ENCODE measurements at regions not wholly inside any gene's neighbourhood (a gene's known extent, or its start where the extent isn't known, plus 50 kb on each side); places are given as distances from the start of the nearest gene placed in this dataset.

DNA sequence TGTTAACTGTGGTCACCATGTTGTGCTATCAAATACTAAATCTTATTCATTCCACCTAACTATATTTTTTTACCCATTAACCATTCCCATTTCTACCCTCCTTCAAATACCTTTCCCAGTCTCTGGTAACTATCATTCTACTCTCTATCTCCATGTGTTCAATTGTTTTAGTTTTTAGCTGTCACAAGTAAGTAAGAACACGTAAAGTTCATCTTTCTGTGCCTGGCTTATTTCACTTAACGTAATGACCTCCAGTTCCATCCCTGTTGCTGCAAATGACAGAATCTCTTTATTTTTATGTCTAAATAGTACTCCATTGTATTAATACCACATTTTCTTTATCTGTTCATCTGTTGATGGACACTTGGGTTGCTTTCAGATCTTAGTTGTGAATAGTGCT, 485.1 kb upstream of the CD180 start:
- DNase-seq (no peak), ATAC-seq (no peak)
- WGBS = 95% methylated on average over 2 of the region's 2 CpGs
- Histone ChIP-seq H3K4me1 (ENCODE audit: control insufficient read depth, insufficient read depth, low read length) (no peaks in the 10 kb centered on the region), H3K27me3 (ENCODE audit: control insufficient read depth, insufficient read depth) (no peaks in the 10 kb centered on the region), H3K9me3 (ENCODE audit: control insufficient read depth, low read length) (no peaks in the 10 kb centered on the region), H3K4me3 (ENCODE audit: low read length) (no peak overlapping the region), H3K27ac (ENCODE audit: low read length) (no peak overlapping the region)
- intact Hi-C loops (cut with DNase I) = no loop called here

DNA sequence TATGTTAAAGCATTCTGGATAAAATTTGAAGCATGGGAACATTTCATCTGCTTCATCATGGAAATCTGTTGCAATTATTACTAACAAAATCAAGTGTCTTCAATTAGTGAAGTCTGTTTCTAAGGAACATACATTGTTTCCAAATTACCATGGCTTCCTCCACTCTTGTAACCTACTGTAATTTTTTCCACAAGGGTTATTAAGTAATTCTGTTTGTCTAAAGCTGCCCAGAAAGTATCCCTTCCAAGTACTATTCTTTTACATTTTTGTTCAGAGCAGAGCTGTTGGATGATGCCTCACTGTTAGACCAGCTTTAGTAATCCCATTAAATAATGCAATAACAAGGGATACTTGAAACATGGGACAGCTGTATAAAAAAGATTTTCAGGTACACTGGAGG, 483.5 kb upstream of the CD180 start:
- no peak for DNase-seq
- Histone ChIP-seq H3K27ac (ENCODE audit: low read length) (no peak overlapping the region), H3K27me3 (ENCODE audit: control insufficient read depth, insufficient read depth) (no peaks in the 10 kb centered on the region), H3K4me1 (ENCODE audit: control insufficient read depth, insufficient read depth, low read length) (no peaks in the 10 kb centered on the region), H3K4me3 (ENCODE audit: low read length) (no peak overlapping the region), H3K9me3 (ENCODE audit: control insufficient read depth, low read length) (no peaks in the 10 kb centered on the region)
- intact Hi-C loops (cut with DNase I) = no loop called here
- ATAC-seq = peak in 1 of 2 donors; percentile 62

DNA sequence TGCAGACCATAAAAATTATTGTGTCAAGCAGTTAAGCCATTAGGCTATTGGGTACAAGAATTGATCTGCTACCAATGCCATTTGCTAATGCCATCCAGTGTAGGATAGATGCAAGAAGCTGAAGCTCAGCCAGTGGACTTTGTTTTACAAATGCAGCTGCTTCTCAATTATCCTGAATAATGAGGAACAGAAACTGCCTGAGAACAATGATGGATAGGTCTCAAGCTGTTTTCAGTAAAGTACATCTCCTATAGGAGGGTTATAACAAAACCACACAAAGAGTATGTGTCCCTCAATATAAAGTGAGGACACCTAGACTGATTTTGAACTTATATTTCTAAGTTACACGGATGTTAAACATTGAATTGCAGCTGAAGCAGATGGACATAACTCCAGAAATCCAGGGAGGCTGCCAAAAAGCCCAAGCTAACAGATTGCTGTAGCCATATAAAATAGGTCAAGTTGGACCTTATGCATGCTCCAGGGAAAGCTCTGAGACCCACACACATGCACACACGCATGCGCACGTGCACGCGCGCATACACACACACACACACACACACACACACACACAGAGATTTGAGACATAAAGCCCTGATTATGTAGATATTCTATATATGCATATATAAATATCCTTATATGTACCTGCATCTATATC, 482.7 kb upstream of the CD180 start:
- intact Hi-C loops (cut with DNase I) = loop anchor here in 1 of 4 donors (5.0 kb wide), 1 partner anchor 123 kb away; no protein-coding TSS in a partner anchor
- no peak overlapping the region for H3K4me3 ChIP-seq (ENCODE audit: low read length)

DNA sequence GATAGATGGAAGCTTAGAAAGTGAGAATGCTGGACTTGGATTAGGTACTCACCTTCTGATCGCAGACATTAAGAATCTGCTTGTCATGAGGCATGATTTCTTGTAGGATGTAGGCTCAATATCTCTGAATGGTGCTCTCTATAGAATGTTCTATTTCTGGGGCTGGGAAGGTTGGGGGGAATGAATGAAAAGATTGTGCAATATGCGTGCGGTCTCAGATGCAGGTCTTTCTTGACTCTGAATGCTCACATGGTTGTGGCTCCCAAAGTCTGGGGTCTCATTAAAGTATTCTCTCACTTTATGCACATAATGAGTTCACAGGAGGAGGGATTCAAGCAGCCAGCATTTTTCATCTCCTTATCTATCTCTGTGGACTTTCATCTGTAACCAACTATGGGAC, 482.0 kb upstream of the CD180 start:
- no peak for ATAC-seq
- H3K27ac ChIP-seq (ENCODE audit: low read length) = no peak overlapping the region
- intact Hi-C loops (cut with DNase I) = loop anchor here in 1 of 4 donors (5.0 kb wide), 1 partner anchor 124 kb away; no protein-coding TSS in a partner anchor
- 95% methylated on average over 3 of the region's 3 CpGs for WGBS
- no peak overlapping the region for H3K4me3 ChIP-seq (ENCODE audit: low read length)
- H3K9me3 ChIP-seq (ENCODE audit: control insufficient read depth, low read length) = no peaks in the 10 kb centered on the region
- no peaks in the 10 kb centered on the region for H3K27me3 ChIP-seq (ENCODE audit: control insufficient read depth, insufficient read depth)
- no peaks in the 10 kb centered on the region for H3K4me1 ChIP-seq (ENCODE audit: control insufficient read depth, insufficient read depth, low read length)
- DNase-seq = no peak

More for the DNA sequence above, 482.7 kb upstream of the CD180 start:
- Histone ChIP-seq H3K9me3 (ENCODE audit: control insufficient read depth, low read length) (no peaks in the 10 kb centered on the region), H3K4me1 (ENCODE audit: control insufficient read depth, insufficient read depth, low read length) (no peaks in the 10 kb centered on the region), H3K27me3 (ENCODE audit: control insufficient read depth, insufficient read depth) (no peaks in the 10 kb centered on the region), H3K27ac (ENCODE audit: low read length) (no peak overlapping the region)
- no peak for DNase-seq
- 88% methylated on average over 7 of the region's 7 CpGs for WGBS
- no peak for ATAC-seq

DNA sequence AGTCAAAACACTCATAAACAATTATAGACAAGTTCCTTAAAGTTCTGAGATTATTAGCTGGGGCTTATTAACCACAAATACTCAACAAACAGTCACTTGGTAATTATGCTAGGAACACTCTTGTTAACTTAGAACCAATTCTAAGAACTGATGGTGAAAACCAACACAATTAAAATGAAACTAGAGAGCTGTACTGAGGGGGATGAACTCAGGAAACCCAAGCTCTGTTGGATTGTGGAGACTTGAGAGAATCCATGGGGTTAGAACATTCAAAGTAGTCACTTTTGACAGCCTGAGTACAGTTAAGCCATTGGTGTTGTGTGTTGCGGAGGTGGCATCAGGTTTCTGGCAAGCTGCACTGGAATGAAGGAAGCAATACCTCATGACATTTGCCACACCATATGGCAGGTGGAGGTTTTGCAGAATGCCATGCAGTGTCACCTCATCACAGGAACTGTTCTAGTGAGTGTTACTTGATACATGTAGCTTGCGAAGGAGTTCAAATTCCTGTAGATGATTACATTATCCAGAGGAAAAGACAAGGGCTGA, 480.9 kb upstream of the CD180 start:
- H3K4me3 ChIP-seq (ENCODE audit: low read length) = no peak overlapping the region
- no peaks in the 10 kb centered on the region for H3K27me3 ChIP-seq (ENCODE audit: control insufficient read depth, insufficient read depth)
- H3K4me1 ChIP-seq (ENCODE audit: control insufficient read depth, insufficient read depth, low read length) = peaks cover 5% of the 10 kb centered on the region
- no peak for ATAC-seq
- 75% methylated on average over 2 of the region's 2 CpGs for WGBS
- no peak for DNase-seq
- H3K27ac ChIP-seq (ENCODE audit: low read length) = no peak overlapping the region
- intact Hi-C loops (cut with DNase I) = loop anchor here in 1 of 4 donors (5.0 kb wide), 1 partner anchor 125 kb away; no protein-coding TSS in a partner anchor
- no peaks in the 10 kb centered on the region for H3K9me3 ChIP-seq (ENCODE audit: control insufficient read depth, low read length)

DNA sequence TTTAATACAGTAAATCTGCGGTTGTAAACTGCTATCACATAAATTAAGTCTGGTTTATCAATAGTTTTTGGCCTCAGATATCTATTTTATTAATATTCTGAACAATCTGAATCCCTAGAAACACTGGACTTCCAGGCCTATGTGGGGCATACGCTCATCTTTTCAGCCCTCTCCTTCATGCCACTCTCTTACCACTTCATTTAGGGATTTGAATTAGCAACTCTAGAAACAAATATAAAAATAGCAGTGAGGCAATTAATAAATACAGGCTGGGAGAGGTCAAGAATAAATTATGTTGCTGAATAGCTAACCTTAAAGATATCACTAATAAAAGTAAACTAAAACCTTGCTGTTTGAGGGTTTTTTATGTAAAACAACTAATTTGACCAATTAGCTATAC, 480.3 kb upstream of the CD180 start:
- Histone ChIP-seq H3K27me3 (ENCODE audit: control insufficient read depth, insufficient read depth) (no peaks in the 10 kb centered on the region), H3K27ac (ENCODE audit: low read length) (no peak overlapping the region), H3K4me3 (ENCODE audit: low read length) (no peak overlapping the region), H3K4me1 (ENCODE audit: control insufficient read depth, insufficient read depth, low read length) (peaks cover 5% of the 10 kb centered on the region), H3K9me3 (ENCODE audit: control insufficient read depth, low read length) (no peaks in the 10 kb centered on the region)
- intact Hi-C loops (cut with DNase I) = loop anchor here in 1 of 4 donors (5.0 kb wide), 1 partner anchor 125 kb away; no protein-coding TSS in a partner anchor
- ATAC-seq = no peak
- DNase-seq = no peak
- 87% methylated on average over 2 of the region's 2 CpGs for WGBS

DNA sequence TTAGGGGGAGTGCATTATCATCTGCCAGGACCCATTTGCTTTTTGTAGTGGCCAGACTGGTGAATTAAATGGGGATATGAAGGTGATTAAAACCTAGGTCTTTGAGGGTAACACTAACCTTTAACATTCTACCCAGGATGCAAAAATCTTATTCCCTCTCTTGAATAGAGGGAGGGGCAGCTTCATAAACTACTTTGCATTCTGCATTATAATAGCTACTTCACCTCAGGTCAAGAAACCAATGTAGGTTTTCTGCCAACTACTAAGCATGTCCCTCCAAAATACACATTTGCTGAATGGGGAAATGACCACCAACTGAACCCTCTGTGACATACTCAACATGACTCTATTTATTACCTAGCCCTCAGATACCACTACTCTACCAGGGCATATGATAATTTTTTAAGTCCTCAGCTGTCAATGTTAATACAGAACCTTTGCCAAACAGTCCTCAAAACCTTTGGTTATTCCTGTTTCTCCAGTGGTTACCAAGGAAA, 477.6 kb upstream of the CD180 start:
- Histone ChIP-seq H3K27me3 (ENCODE audit: control insufficient read depth, insufficient read depth) (no peaks in the 10 kb centered on the region), H3K27ac (ENCODE audit: low read length) (no peak overlapping the region), H3K4me3 (ENCODE audit: low read length) (no peak overlapping the region), H3K9me3 (ENCODE audit: control insufficient read depth, low read length) (no peaks in the 10 kb centered on the region), H3K4me1 (ENCODE audit: control insufficient read depth, insufficient read depth, low read length) (peaks cover 6% of the 10 kb centered on the region)
- intact Hi-C loops (cut with DNase I) = no loop called here
- ATAC-seq (no peak), DNase-seq (no peak)

DNA sequence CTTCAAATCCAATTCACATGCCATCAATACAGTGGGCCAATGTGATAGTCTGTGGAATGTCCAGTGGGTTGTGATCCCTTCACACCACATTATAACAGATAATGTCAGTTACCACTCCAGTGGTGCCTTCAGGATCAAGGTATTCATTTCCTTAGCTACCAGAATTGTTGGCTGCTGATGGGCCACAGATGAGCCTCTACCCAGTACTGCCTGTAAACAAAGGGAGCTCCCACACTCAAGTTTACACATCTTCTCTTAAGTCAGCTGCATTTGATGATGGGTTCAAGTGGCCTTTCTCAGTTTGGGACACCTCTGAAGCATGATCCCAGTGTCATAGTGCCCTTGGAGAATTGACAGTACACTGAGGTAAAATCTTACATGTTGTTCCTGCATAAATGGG, 477.0 kb upstream of the CD180 start:
- Histone ChIP-seq H3K27me3 (ENCODE audit: control insufficient read depth, insufficient read depth) (no peaks in the 10 kb centered on the region), H3K4me1 (ENCODE audit: control insufficient read depth, insufficient read depth, low read length) (peaks cover 6% of the 10 kb centered on the region), H3K4me3 (ENCODE audit: low read length) (no peak overlapping the region), H3K27ac (ENCODE audit: low read length) (no peak overlapping the region), H3K9me3 (ENCODE audit: control insufficient read depth, low read length) (no peaks in the 10 kb centered on the region)
- intact Hi-C loops (cut with DNase I) = no loop called here
- ATAC-seq (peak; percentile 95 to 96), DNase-seq (peak; percentile 16 to 32 (median 21))

DNA sequence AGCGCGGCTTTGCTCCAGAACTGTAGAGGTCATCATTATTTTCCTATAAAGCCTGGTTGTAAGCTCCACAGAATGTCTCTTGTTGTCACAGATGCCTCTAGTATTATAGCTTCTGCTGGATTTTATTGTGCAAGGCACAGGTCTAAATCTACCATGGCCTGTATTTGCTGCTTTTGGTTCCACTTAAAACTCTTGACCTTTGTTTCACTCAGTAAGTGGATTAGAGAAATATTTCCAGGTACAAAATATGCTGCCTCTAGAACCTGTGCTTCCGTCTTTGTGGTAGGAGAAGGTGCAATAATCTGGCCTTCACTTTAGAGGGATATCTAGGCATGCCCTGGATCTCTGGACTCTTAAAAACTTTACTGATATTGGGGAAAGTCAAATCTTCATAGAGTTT, 476.6 kb upstream of the CD180 start:
- H3K9me3 ChIP-seq (ENCODE audit: control insufficient read depth, low read length) = no peaks in the 10 kb centered on the region
- H3K4me3 ChIP-seq (ENCODE audit: low read length) = no peak overlapping the region
- DNase-seq = no peak
- ATAC-seq = peak; percentile 46 to 63
- H3K27ac ChIP-seq (ENCODE audit: low read length) = no peak overlapping the region
- intact Hi-C loops (cut with DNase I) = no loop called here
- WGBS = 79% methylated on average over 3 of the region's 3 CpGs
- peaks cover 6% of the 10 kb centered on the region for H3K4me1 ChIP-seq (ENCODE audit: control insufficient read depth, insufficient read depth, low read length)
- H3K27me3 ChIP-seq (ENCODE audit: control insufficient read depth, insufficient read depth) = no peaks in the 10 kb centered on the region

DNA sequence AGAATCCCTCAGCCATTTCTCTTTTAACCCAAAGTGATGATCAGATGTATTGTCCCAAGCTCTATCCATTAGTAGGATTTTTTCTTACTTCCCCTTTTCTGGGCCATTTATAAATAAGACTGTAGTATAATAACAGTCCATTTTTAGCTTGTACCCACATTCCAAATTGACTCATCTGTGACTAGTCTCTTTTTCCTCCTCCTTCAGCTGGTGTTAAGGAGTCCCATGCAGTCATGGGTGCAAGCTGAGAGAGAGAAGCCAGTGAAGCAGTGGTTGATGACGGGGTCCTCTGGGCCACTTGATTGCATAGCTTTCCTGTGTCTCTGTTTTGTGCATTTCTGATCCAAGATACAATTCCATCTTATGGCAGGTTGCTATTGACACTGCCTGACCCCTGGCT, 476.0 kb upstream of the CD180 start:
- no peaks in the 10 kb centered on the region for H3K27me3 ChIP-seq (ENCODE audit: control insufficient read depth, insufficient read depth)

DNA sequence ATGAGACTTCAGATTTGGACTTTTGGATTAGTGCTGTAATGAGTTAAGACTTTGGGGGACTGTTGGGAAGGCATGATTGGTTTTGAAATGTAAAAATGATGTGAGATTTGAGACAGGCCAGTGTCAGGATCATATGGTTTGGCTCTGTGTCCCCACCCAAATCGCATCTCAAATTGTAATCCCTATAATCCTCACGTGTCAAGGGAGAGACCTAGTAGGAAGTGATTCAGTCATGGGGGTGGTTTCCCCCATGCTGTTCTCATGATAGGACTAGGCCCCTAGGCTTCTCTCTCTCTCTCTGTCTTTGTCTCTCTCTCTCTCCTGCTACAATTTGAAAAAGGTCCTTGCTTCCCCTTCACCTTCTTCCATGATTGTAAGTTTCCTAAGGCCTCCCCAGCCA, 473.3 kb upstream of the CD180 start:
- no peaks in the 10 kb centered on the region for H3K9me3 ChIP-seq (ENCODE audit: control insufficient read depth, low read length)
- intact Hi-C loops (cut with DNase I) = no loop called here
- H3K4me1 ChIP-seq (ENCODE audit: control insufficient read depth, insufficient read depth, low read length) = peaks cover 6% of the 10 kb centered on the region
- H3K27me3 ChIP-seq (ENCODE audit: control insufficient read depth, insufficient read depth) = no peaks in the 10 kb centered on the region
- no peak for DNase-seq
- H3K27ac ChIP-seq (ENCODE audit: low read length) = no peak overlapping the region
- WGBS = 82% methylated on average over 2 of the region's 2 CpGs
- H3K4me3 ChIP-seq (ENCODE audit: low read length) = no peak overlapping the region
- ATAC-seq = no peak

More for the DNA sequence above, 476.0 kb upstream of the CD180 start:
- intact Hi-C loops (cut with DNase I) = no loop called here
- no peaks in the 10 kb centered on the region for H3K9me3 ChIP-seq (ENCODE audit: control insufficient read depth, low read length)
- peaks cover 6% of the 10 kb centered on the region for H3K4me1 ChIP-seq (ENCODE audit: control insufficient read depth, insufficient read depth, low read length)
- no peak overlapping the region for H3K4me3 ChIP-seq (ENCODE audit: low read length)
- 95% methylated on average over 1 of the region's 1 CpG for WGBS
- ATAC-seq (no peak), DNase-seq (no peak)
- no peak overlapping the region for H3K27ac ChIP-seq (ENCODE audit: low read length)

Data from right cardiac atrium (tissue), 5 donors.